Activated naive CD8-positive, alpha-beta T cell treated with anti-CD3 and anti-CD28 coated beads, Interleukin-2, amount 50 U/mL, for 24 hours (primary cell): ENCODE measurements at regions not wholly inside any gene's neighbourhood (a gene's known extent, or its start where the extent isn't known, plus 50 kb on each side); places are given as distances from the start of the nearest gene placed in this dataset.

Experiments
- ATAC-seq: fragments of 150-1000 bp; cut with Tn5 transposase; one replicate; pipeline ENCODE4 v1.10.0; 2021
- DNase-seq: peaks from one replicate; pipeline ENCODE4 v3.0.0; 2021
- H3K27ac Mint-ChIP-seq: one replicate; pipeline ENCODE4 v1.8.0; 2021; ENCODE audit warnings: mild to moderate bottlenecking, mixed read lengths
- H3K27me3 Mint-ChIP-seq: one replicate; pipeline ENCODE4 v1.8.0; 2021; ENCODE audit warnings: mixed read lengths
- H3K36me3 Mint-ChIP-seq: one replicate; pipeline ENCODE4 v1.8.0; 2021; ENCODE audit warnings: low read depth, mixed read lengths
- H3K4me1 Mint-ChIP-seq: one replicate; pipeline ENCODE4 v1.8.0; 2021; ENCODE audit warnings: mixed read lengths
- H3K4me3 Mint-ChIP-seq: one replicate; pipeline ENCODE4 v1.8.0; 2021; ENCODE audit warnings: mild to moderate bottlenecking, moderate library complexity, mixed read lengths
- H3K9me3 Mint-ChIP-seq: one replicate; pipeline ENCODE4 v1.8.0; 2021; ENCODE audit warnings: mixed read lengths

DNA sequence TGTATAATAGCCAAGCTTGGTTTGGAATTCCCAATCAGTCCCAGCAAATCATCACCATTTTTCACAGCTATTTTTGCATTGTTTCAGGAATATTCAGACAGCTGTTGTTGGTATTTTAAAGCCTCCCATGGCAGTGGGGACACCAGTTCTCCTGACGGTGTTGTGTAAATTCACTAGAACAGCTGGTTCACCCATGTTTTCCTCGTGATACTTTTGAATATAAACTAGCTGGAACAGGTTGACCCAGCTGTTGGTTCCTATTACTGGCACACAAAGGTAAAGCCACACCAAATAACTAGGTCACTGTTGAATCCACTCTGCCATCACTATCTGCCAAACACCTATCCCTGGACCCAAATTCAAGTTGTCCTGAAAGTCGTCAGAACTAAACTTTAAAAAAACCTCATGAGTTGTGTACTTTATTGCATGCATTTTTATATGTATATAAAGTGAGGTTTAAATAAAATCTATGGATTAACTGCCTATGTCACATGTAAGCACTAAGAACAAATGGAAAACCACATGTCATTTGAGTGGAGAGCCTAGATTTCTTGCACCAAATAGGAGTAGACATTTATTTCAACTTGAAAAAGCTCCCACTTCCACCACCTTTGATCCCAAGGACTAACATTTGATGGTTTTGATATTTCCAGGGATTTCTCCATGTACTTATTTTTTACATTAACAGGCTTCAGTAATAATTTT, 121.9 kb upstream of the PIK3R1 start:
- ATAC-seq (no peak), DNase-seq (no peak)
- Mint-ChIP-seq H3K9me3 (peaks cover 15% of the 10 kb centered on the region), H3K4me3 (no peak overlapping the region), H3K27me3 (no peaks in the 10 kb centered on the region), H3K4me1 (no peaks in the 10 kb centered on the region), H3K36me3 (no peaks in the 10 kb centered on the region), H3K27ac (no peak overlapping the region)

DNA sequence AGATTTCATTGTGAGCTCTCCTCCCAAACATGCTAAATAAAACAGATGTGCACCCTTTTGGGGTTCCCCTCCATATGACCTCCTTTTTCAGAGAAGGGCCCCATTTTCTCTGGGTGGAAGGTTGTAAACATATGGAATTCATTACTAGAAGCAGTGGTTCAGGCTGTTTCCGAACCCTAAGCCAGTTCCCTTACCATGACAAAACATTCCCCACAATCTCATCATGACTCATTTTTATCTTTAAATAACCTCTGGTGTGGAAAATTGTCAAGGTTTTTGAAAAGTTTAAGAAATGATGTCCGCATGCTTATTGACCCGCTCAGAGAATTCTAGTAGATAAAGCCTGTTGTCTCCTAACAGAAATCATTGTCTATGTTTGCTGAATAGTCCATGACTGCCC, 127.3 kb upstream of the PIK3R1 start:
- Mint-ChIP-seq H3K9me3 (peaks cover 9% of the 10 kb centered on the region), H3K4me1 (no peaks in the 10 kb centered on the region), H3K27me3 (no peaks in the 10 kb centered on the region), H3K27ac (no peak overlapping the region), H3K36me3 (no peaks in the 10 kb centered on the region), H3K4me3 (no peak overlapping the region)
- DNase-seq (no peak), ATAC-seq (no peak)

DNA sequence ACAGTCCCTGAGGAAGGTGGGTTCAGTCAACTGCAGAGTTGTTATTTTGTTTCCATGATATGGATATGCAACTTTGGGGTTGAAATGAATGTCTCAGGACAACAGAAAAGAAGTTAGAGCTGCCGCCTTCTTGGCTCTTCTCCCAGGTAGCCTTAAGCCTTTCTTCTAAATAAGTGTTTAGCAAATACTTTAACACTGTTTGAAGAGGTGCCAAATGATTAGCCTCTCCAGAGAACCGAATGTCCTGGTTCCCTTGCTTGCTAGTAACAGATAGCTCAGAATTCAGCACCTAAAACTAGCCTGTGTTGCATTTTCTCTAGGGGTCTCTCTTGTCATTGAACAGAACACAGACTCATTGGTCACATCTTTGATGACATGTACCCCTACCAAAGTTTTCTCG, 127.7 kb upstream of the PIK3R1 start:
- H3K4me1 Mint-ChIP-seq = no peaks in the 10 kb centered on the region
- no peaks in the 10 kb centered on the region for H3K36me3 Mint-ChIP-seq
- no peak for DNase-seq
- H3K27me3 Mint-ChIP-seq = no peaks in the 10 kb centered on the region
- H3K9me3 Mint-ChIP-seq = peaks cover 9% of the 10 kb centered on the region
- no peak overlapping the region for H3K27ac Mint-ChIP-seq
- H3K4me3 Mint-ChIP-seq = no peak overlapping the region
- no peak for ATAC-seq

DNA sequence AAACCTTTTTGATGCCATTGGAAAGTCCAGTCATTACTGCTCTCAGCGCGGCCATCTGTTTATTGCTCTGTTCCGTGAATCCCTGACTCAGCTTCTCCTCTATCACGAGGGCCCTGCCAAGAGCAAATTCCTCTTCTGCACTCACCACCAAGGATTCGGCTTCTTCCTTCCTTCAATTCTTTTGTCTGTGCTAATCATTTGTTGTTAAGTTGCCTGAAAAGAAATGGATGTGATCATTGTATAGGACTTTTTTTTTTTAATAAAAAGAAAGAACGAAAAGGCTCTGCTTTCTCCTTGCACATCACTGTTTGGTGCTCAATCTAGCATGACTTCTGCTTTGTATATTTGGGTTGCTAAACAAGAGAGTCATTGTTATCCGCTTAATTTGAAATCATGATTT, 128.7 kb upstream of the PIK3R1 start:
- Mint-ChIP-seq H3K27ac (no peak overlapping the region), H3K27me3 (no peaks in the 10 kb centered on the region), H3K4me3 (no peak overlapping the region), H3K36me3 (no peaks in the 10 kb centered on the region), H3K4me1 (no peaks in the 10 kb centered on the region), H3K9me3 (peaks cover 9% of the 10 kb centered on the region)
- DNase-seq (no peak), ATAC-seq (no peak)

DNA sequence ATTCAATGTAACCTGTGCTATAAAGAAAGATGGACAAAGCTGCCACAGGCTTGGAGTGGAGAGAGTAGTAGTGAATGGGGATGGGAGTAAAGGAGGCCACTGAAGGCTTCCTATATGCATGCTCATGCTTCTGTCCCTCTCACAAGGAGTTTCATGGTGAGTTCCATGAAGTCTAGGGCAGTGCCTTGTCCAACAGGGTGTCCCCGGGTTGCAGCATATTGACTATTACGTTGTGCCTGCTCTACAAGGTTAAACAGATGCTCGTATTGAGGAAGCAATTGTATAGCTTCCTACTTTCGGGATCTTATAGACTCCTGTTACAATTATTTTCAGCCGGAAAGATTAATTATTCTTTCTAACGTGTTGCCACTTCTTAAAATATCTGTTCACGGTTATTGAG, 129.1 kb upstream of the PIK3R1 start:
- Mint-ChIP-seq H3K4me3 (no peak overlapping the region), H3K36me3 (no peaks in the 10 kb centered on the region), H3K27me3 (no peaks in the 10 kb centered on the region), H3K4me1 (no peaks in the 10 kb centered on the region), H3K27ac (no peak overlapping the region), H3K9me3 (peaks cover 9% of the 10 kb centered on the region)
- DNase-seq (no peak), ATAC-seq (no peak)

DNA sequence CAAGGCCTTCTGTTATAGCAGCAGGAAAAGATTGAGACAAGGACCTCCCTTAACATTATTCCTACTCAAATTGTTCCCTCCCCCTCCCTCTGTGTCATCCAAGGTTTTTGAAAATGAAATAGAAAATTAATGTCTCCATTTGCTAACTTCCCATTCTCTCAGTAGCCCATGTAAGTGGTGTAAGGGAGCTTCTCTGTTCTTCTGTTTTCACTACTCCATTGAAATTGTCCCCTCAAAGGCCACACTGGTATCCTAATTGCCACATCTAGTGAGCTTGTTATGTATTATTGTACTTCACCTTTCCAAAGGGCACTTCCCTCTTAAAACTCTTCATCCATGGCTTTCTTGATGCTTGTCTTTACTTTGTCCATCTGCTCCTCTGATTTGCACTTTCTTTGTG, 131.2 kb upstream of the PIK3R1 start:
- no peak overlapping the region for H3K4me3 Mint-ChIP-seq
- no peaks in the 10 kb centered on the region for H3K4me1 Mint-ChIP-seq
- no peak overlapping the region for H3K27ac Mint-ChIP-seq
- peaks cover 5% of the 10 kb centered on the region for H3K9me3 Mint-ChIP-seq
- H3K36me3 Mint-ChIP-seq = no peaks in the 10 kb centered on the region
- ATAC-seq = no peak
- no peak for DNase-seq
- peaks cover 7% of the 10 kb centered on the region for H3K27me3 Mint-ChIP-seq

DNA sequence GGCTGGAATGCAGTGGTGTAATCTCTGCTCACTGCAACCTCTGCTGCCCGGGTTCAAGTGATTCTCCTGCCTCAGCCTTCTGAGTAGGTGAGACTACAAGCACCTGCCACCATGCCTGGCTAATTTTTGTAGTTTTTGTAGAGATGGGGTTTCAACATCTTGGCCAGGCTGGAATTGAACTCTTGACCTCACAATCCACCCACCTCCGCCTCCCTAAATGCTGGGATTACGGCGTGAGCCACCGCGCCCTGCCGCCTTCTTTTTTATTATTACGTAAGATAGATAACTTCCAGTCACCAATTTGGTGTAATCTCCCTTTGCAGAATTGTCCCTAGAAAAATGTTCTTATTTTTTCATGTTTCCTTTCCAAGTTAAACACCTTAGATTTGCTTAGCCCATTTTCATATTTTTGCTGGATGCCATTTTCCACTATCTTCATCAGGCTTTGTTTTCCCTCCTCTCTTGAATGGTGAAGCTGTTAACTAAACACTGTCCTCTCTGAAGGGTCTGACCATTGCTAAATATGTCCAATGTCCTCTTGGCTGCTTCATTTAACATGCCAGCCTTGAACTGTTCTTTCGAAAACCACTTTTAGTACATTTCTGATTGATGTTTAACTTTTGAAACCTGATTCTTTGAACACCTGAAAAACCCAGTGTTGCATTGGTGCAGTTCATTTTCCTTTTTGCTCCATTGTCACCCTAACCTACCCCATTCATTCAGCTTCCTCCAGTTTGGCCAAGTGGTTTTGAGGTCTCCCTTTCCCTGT, 135.1 kb upstream of the PIK3R1 start:
- Mint-ChIP-seq H3K4me1 (no peaks in the 10 kb centered on the region), H3K27ac (no peak overlapping the region), H3K36me3 (no peaks in the 10 kb centered on the region), H3K9me3 (peaks cover 5% of the 10 kb centered on the region), H3K27me3 (peaks cover 7% of the 10 kb centered on the region), H3K4me3 (no peak overlapping the region)
- ATAC-seq (no peak), DNase-seq (no peak)

DNA sequence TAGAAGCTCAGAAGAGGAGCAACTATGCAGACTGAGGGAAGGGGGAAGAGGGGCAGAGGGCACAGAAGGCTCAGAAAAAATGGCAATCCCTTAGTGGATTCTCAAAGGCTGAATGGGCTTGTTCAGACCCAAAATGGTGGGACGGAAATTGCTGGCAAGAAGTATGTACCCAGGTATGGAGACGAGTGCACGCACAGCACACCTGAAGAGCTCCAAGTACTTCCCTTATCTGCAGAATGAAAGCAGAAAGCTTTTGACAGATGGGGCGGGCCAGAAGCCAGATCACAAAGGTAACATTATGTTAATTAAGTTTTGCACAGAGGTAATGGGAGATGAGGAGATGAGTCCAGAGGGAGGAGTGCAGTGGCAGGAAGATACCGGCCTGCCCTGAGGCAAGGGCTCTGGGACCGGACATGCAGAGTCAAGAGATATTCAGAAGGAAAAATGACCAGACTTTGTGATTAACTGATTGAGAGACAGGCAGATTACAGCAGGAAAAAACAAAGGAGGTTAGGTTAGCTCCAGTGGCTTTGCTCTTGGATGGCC, 138.1 kb upstream of the PIK3R1 start:
- H3K27me3 Mint-ChIP-seq = peaks cover 7% of the 10 kb centered on the region
- DNase-seq = no peak
- no peak overlapping the region for H3K4me3 Mint-ChIP-seq
- no peak for ATAC-seq
- no peaks in the 10 kb centered on the region for H3K9me3 Mint-ChIP-seq
- no peaks in the 10 kb centered on the region for H3K4me1 Mint-ChIP-seq
- no peak overlapping the region for H3K27ac Mint-ChIP-seq
- no peaks in the 10 kb centered on the region for H3K36me3 Mint-ChIP-seq

DNA sequence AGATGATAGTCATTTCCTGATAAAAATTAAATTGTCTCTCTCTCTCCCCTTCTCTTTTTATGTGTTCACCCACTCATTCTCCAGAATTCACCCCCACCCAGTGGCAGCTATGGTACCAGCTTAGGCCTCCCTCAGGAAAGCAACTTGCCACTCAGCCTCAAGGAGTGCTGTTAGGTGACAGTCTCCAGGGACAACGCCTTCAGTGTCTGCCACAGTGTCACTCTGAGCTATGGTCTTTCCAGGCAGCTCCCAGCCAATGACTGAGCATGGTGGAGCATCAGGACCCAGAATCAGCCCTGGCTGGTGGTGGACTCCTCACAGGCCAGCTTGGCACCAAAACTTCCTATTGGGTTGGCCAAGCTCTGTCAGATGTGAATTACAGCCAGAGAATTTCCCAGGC, 140.9 kb upstream of the PIK3R1 start:
- H3K9me3 Mint-ChIP-seq = no peaks in the 10 kb centered on the region
- DNase-seq (no peak), ATAC-seq (no peak)
- no peak overlapping the region for H3K27ac Mint-ChIP-seq
- H3K4me1 Mint-ChIP-seq = peaks cover 16% of the 10 kb centered on the region
- H3K36me3 Mint-ChIP-seq = no peaks in the 10 kb centered on the region
- H3K4me3 Mint-ChIP-seq = no peak overlapping the region
- no peaks in the 10 kb centered on the region for H3K27me3 Mint-ChIP-seq

DNA sequence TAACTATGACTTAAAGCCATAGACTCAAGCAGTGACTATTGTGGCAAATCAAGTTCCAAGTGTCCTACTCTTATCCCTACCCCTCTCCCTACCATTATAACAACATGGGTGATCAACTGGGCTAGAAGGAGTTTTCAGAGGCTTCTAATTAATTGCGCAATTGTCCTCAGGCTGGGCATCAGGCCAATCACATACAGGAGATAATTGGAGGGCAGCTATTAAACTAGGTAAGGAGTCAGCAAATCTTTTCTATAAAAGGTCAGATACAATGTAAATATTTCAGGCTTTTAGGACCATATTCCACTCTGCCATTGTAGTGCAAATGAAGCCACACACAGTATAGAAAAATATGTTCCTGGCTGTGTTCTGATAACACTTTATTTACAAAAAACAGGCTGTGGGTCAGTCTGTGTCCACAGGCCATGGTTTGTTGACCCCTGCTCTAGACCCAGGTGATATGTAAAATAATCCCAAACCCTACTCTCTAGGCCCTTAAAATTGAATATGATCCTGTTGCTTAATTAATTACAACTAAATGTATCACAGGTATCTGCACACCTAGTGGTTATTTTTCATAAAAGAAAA, 141.4 kb upstream of the PIK3R1 start:
- Mint-ChIP-seq H3K27me3 (no peaks in the 10 kb centered on the region), H3K27ac (no peak overlapping the region), H3K36me3 (no peaks in the 10 kb centered on the region), H3K4me3 (no peak overlapping the region), H3K4me1 (peaks cover 16% of the 10 kb centered on the region), H3K9me3 (no peaks in the 10 kb centered on the region)
- no peak for ATAC-seq
- no peak for DNase-seq

DNA sequence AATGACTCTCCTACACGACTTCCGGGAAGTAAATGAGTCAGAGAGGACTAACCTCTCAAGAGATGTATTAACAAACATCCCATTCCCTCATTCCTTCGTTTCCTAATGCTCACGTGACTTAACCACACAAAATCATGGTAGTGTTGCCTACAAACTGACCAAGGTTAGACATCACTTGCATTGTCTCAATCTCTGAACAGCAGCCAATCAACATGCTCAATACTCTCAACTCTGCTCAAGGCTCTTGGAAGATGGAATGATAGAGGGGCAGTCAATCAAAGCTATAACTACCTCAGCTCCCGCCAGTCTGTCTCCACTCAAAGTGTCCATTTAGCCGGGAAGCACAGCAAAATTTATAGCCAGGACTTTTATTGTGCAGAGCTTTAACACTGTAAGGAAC, 143.8 kb upstream of the PIK3R1 start:
- no peaks in the 10 kb centered on the region for H3K36me3 Mint-ChIP-seq
- H3K27ac Mint-ChIP-seq = peak overlapping the region; percentile 39
- H3K4me1 Mint-ChIP-seq = peaks cover 16% of the 10 kb centered on the region
- H3K4me3 Mint-ChIP-seq = no peak overlapping the region
- DNase-seq = no peak
- H3K9me3 Mint-ChIP-seq = no peaks in the 10 kb centered on the region
- H3K27me3 Mint-ChIP-seq = no peaks in the 10 kb centered on the region
- ATAC-seq = no peak

DNA sequence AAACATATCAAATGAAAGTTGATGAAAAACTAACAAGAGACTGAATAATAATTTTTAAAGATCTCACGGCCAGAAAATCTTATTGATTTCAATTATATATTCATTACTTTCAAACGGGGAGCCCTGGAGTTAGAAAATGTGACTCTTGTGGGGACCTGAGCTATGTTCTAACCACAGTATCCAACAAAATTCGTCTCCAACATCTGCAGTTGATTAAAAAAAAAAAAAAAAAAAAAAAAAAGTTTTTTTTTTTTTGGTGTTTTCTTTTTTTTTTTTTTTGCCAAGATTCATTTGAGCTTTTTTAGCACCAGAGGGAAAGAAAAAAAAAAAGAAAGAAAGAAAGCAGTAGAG, 144.3 kb upstream of the PIK3R1 start:
- H3K4me1 Mint-ChIP-seq = peaks cover 16% of the 10 kb centered on the region
- H3K27ac Mint-ChIP-seq = no peak overlapping the region
- peaks cover 2% of the 10 kb centered on the region for H3K9me3 Mint-ChIP-seq
- no peaks in the 10 kb centered on the region for H3K27me3 Mint-ChIP-seq
- no peak overlapping the region for H3K4me3 Mint-ChIP-seq
- no peak for DNase-seq
- ATAC-seq = no peak
- H3K36me3 Mint-ChIP-seq = no peaks in the 10 kb centered on the region

DNA sequence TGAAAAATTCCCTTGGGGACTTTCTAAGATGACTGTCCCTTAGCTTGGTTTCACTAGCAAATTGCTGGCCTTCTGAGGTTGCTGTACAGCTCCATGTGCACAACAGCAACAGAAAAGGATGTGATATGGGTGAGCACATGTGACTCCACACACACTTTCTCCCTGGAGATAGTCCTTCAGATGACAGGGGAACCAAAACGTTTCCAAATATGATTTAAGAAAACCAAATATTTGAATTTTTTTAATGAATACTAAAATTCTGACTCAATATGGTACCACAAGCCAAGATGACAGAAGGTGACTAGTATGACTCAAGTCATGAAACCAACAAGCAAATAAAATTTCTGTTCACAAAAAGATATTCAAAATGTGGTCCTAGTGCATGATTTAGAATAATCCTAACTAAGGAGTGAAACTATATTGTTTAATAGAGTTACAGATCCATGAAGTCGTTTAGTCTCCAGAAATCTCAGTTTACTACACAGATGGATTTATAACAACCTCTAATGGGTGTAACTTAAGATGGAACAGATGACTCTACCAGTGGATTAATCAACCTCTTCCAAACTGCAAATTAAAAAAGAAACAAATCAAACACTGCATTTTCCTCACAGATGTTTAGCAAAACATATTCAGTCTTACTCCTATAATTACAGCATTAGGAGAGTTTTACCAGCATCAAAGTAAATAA, 144.8 kb upstream of the PIK3R1 start:
- ATAC-seq (peak; percentile 95), DNase-seq (no peak)
- Mint-ChIP-seq H3K4me1 (peaks cover 16% of the 10 kb centered on the region), H3K9me3 (peaks cover 6% of the 10 kb centered on the region), H3K4me3 (no peak overlapping the region), H3K27ac (peak overlapping the region; percentile 56), H3K36me3 (no peaks in the 10 kb centered on the region), H3K27me3 (no peaks in the 10 kb centered on the region)

DNA sequence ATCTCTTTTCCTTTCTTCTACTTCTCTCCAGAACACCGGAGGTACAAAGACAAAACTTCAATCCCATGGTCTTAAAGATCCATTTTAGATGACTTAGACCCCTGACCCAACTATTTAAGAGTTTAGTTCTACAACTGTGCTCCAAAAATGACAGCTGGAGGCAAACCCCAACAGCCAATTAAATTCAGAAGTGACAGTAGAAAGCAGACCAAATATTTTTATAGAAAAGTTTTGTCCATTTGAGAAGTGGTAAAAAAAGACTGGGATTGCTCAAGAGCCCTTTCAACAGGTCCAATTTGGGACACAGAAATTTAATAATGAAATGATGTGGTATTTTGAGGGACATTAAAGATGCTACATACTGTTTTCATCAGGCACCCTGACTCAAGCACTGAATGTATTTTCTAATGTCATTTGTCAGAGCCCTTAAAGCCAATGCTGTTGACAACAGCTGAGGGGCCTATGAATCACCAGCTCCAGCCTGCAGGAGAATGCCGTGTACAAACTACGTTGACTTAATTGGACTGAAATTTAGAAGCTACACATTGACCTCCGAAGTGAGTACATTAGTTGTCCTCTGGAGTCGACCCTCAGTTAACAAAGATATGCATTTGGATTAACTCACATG, 147.5 kb upstream of the PIK3R1 start:
- Mint-ChIP-seq H3K4me1 (peaks cover 16% of the 10 kb centered on the region), H3K27me3 (no peaks in the 10 kb centered on the region), H3K9me3 (peaks cover 6% of the 10 kb centered on the region), H3K27ac (no peak overlapping the region), H3K4me3 (no peak overlapping the region), H3K36me3 (no peaks in the 10 kb centered on the region)
- DNase-seq = no peak
- ATAC-seq = no peak
